H1 (cell line): ENCODE measurements at regions not wholly inside any gene's neighbourhood (a gene's known extent, or its start where the extent isn't known, plus 50 kb on each side); places are given as distances from the start of the nearest gene placed in this dataset.

Source experiments
- CTCF ChIA-PET: fragments of 300-600 bp; sonication (Branson Sonifier 250); formaldehyde crosslinking; loops from one replicate; lab custom pipeline; 2021; ENCODE audit not compliant: partially characterized antibody; lab: Charles Lee
- POLR2A ChIA-PET: fragments of 300-600 bp; sonication (Branson Sonifier 250); formaldehyde crosslinking; loops from one replicate; lab custom pipeline; 2021; ENCODE audit warnings: inconsistent platforms; ENCODE audit not compliant: partially characterized antibody; lab: Charles Lee
- DNase-seq, 2 experiments: peaks; one replicate each; pipeline versions ENCODE4 v3.0.0 to v3.0.0-alpha.2; 2010 to 2022; ENCODE audit warnings: low spot score in 2 of 2, low read depth in 1 of 2, mixed read lengths in 1 of 2
- FAIRE-seq: peaks from 2 replicates; lab custom pipeline; 2011; peaks lifted over from hg19 to GRCh38; lab: Jason Lieb, UNC
- H2AFZ ChIP-seq: 2 replicates; pipeline ENCODE4 v1.8.1; 2012; ENCODE audit warnings: low read length, inconsistent platforms
- H2AK5ac ChIP-seq: 2 replicates; pipeline ENCODE4 v1.6.1; 2013; ENCODE audit warnings: low read depth, low read length
- H2BK120ac ChIP-seq: replicated peaks from 2 replicates; pipeline ENCODE3; 2013; ENCODE audit warnings: low read depth, low read length, inconsistent platforms
- H2BK12ac ChIP-seq: 2 replicates; pipeline ENCODE4 v1.6.1; 2013; ENCODE audit warnings: low read depth, low read length
- H2BK15ac ChIP-seq: 2 replicates; pipeline ENCODE4 v1.6.1; 2013; ENCODE audit warnings: low read length
- H2BK20ac ChIP-seq: 2 replicates; pipeline ENCODE4 v1.6.1; 2013; ENCODE audit warnings: low read length
- H2BK5ac ChIP-seq: 2 replicates; pipeline ENCODE4 v1.6.1; 2013; ENCODE audit warnings: low read depth, low read length
- H3K14ac ChIP-seq: 2 replicates; pipeline ENCODE4 v1.6.1; 2013; ENCODE audit warnings: inconsistent platforms; ENCODE audit not compliant: insufficient read length
- H3K18ac ChIP-seq: 2 replicates; pipeline ENCODE4 v1.6.1; 2013; ENCODE audit warnings: low read length; ENCODE audit errors: extremely low read depth
- H3K23ac ChIP-seq: 2 replicates; pipeline ENCODE4 v1.6.1; 2013; ENCODE audit warnings: inconsistent platforms; ENCODE audit not compliant: insufficient read length
- H3K23me2 ChIP-seq: 2 replicates; pipeline ENCODE4 v1.6.1; 2013; ENCODE audit warnings: low read depth, low read length
- H3K27ac ChIP-seq: 2 replicates; pipeline ENCODE4 v1.6.1; 2011; ENCODE audit warnings: low read depth, low read length, inconsistent platforms
- H3K27me3 ChIP-seq, 4 experiments: replicated peaks in 1 of 4; 1 replicate in 1 of 4; 2 replicates in 3 of 4; pipeline versions ENCODE4 v1.6.1 to v1.8.1; 2011 to 2013; ENCODE audit warnings: low read length in 3 of 4, mild to moderate bottlenecking in 3 of 4, inconsistent platforms in 2 of 4, mixed read lengths in 2 of 4, moderate library complexity in 1 of 4; ENCODE audit not compliant: control insufficient read depth in 3 of 4, insufficient read depth in 3 of 4; ENCODE audit errors: extremely low read depth in 1 of 4
- H3K36me3 ChIP-seq, 4 experiments: 2 replicates each; pipeline versions ENCODE4 v1.6.1 to v1.8.1; 2011 to 2013; ENCODE audit warnings: mild to moderate bottlenecking in 4 of 4, low read length in 3 of 4, moderate library complexity in 2 of 4, control low read depth in 1 of 4, inconsistent platforms in 1 of 4; ENCODE audit not compliant: insufficient read depth in 4 of 4, control insufficient read depth in 2 of 4
- H3K4ac ChIP-seq: replicated peaks from 2 replicates; pipeline ENCODE3; 2013; ENCODE audit warnings: low read length, low read depth, mixed read lengths, inconsistent platforms; ENCODE audit not compliant: insufficient read length
- H3K4me1 ChIP-seq, 4 experiments: replicated peaks in 1 of 4; 1 replicate in 1 of 4; 2 replicates in 3 of 4; pipeline versions ENCODE4 v1.6.1 to v1.8.1; 2011 to 2013; ENCODE audit warnings: low read length in 3 of 4, inconsistent platforms in 2 of 4, mixed read lengths in 1 of 4; ENCODE audit not compliant: insufficient read depth in 4 of 4, control insufficient read depth in 3 of 4
- H3K4me2 ChIP-seq, 2 experiments: 2 replicates each; pipeline versions ENCODE4 v1.6.1 to v1.8.1; 2011 to 2013; ENCODE audit warnings: low read depth in 2 of 2, low read length in 2 of 2, control low read depth in 1 of 2, inconsistent platforms in 1 of 2, mild to moderate bottlenecking in 1 of 2; ENCODE audit not compliant: insufficient read depth in 1 of 2
- H3K4me3 ChIP-seq, 4 experiments: fragments of 200-600, 300-600 bp in 1 of 4; sonication (generic), shearing (Covaris generic), sonication (Bioruptor Twin) in 1 of 4; 2 replicates each; pipeline versions ENCODE4 v1.5.1 to v1.8.1; 2011 to 2016; ENCODE audit warnings: low read length in 4 of 4, low read depth in 3 of 4, control low read depth in 2 of 4, inconsistent platforms in 2 of 4, mild to moderate bottlenecking in 2 of 4, mixed read lengths in 1 of 4, moderate library complexity in 1 of 4; ENCODE audit not compliant: insufficient read depth in 2 of 4; ENCODE audit errors: extremely low read depth in 1 of 4
- H3K56ac ChIP-seq: replicated peaks from 2 replicates; pipeline ENCODE3; 2013; ENCODE audit warnings: low read depth, mild to moderate bottlenecking, mixed read lengths, low read length, inconsistent platforms; ENCODE audit not compliant: insufficient read length
- H3K79me1 ChIP-seq: 2 replicates; pipeline ENCODE4 v1.6.1; 2013; ENCODE audit warnings: low read depth, low read length, control low read depth
- H3K79me2 ChIP-seq, 2 experiments: 2 replicates each; pipeline versions ENCODE4 v1.6.1 to v1.8.1; 2012 to 2013; ENCODE audit warnings: low read length in 2 of 2, mild to moderate bottlenecking in 2 of 2, inconsistent platforms in 1 of 2; ENCODE audit not compliant: insufficient read depth in 2 of 2, control insufficient read depth in 1 of 2
- H3K9ac ChIP-seq, 4 experiments: replicated peaks in 1 of 4; 1 replicate in 1 of 4; 2 replicates in 3 of 4; pipeline versions ENCODE4 v1.6.1 to v1.8.1; 2011 to 2013; ENCODE audit warnings: low read depth in 3 of 4, low read length in 3 of 4, control low read depth in 2 of 4, mild to moderate bottlenecking in 2 of 4, moderate library complexity in 2 of 4, inconsistent platforms in 1 of 4; ENCODE audit errors: extremely low read depth in 1 of 4
- H3K9me3 ChIP-seq, 2 experiments: 2 replicates each; pipeline versions ENCODE4 v1.6.1 to v1.8.1; 2012 to 2013; ENCODE audit warnings: mild to moderate bottlenecking in 2 of 2, moderate library complexity in 2 of 2, control low read depth in 1 of 2, inconsistent platforms in 1 of 2, low read depth in 1 of 2, low read length in 1 of 2, mixed read lengths in 1 of 2; ENCODE audit not compliant: insufficient read depth in 2 of 2
- H4K20me1 ChIP-seq, 2 experiments: replicated peaks in 1 of 2; 2 replicates each; pipeline versions ENCODE3 to v1.8.1; 2011 to 2013; ENCODE audit warnings: inconsistent platforms in 2 of 2, low read length in 2 of 2, mild to moderate bottlenecking in 1 of 2; ENCODE audit not compliant: insufficient read depth in 2 of 2, control insufficient read depth in 1 of 2
- H4K5ac ChIP-seq: 2 replicates; pipeline ENCODE4 v1.6.1; 2013; ENCODE audit warnings: low read length, low read depth, mixed read lengths, inconsistent platforms; ENCODE audit not compliant: insufficient read length
- H4K8ac ChIP-seq: 2 replicates; pipeline ENCODE4 v1.8.0; 2013; ENCODE audit warnings: mild to moderate bottlenecking, moderate library complexity, low read length, inconsistent platforms; ENCODE audit not compliant: insufficient read depth; ENCODE audit errors: extremely low read depth
- H4K91ac ChIP-seq: replicated peaks from 2 replicates; pipeline ENCODE3; 2013; ENCODE audit warnings: low read length, mixed read lengths, inconsistent platforms; ENCODE audit not compliant: insufficient read length
- KDM1A ChIP-seq: fragments of 200-600, 300-600 bp; sonication (generic); IDR thresholded peaks from 2 replicates; pipeline ENCODE4 v1.7.1; 2016; ENCODE audit warnings: mild to moderate bottlenecking, low read length, borderline replicate concordance
- RFX5 ChIP-seq: IDR thresholded peaks from 2 replicates; pipeline ENCODE4 v1.6.1; 2011; ENCODE audit warnings: low read depth, low read length, improper control_type of control experiment, borderline replicate concordance
- SP4 ChIP-seq: IDR thresholded peaks from 2 replicates; pipeline ENCODE4 v1.6.1; 2012; ENCODE audit warnings: low read length, inconsistent platforms
- WGBS, 2 experiments: shearing (Covaris generic) in 1 of 2; methylation state at CpG; one replicate each; pipeline versions ENCODE4 v1.1.6 to v1.1.7; 2013 to 2015; ENCODE audit warnings: low lambda C conversion rate in 2 of 2, mixed read lengths in 2 of 2, inconsistent platforms in 1 of 2, low coverage in 1 of 2, missing lambda C conversion rate in 1 of 2; ENCODE audit not compliant: insufficient replicate concordance in 2 of 2, insufficient coverage in 1 of 2, insufficient read length in 1 of 2; ENCODE audit errors: extremely low coverage in 1 of 2, missing lambda C conversion rate in 1 of 2; 5-methylcytosine and 5-hydroxymethylcytosine counted together

- CTCF ChIA-PET, result no interaction called here
- Histone ChIP-seq H2AFZ (no peak overlapping the region), H3K9ac (no peak overlapping the region), H3K56ac (no peak overlapping the region), H3K27me3 (no peaks in the 10 kb centered on the region), H2BK5ac (no peak overlapping the region), H4K20me1 (no peaks in the 10 kb centered on the region), H2BK20ac (no peak overlapping the region), H3K36me3 (no peaks in the 10 kb centered on the region), H3K23ac (no peak overlapping the region), H3K4me3 (no peak overlapping the region), H3K27ac (no peak overlapping the region), H3K14ac (no peak overlapping the region), H3K79me1 (no peaks in the 10 kb centered on the region), H2AK5ac (no peak overlapping the region), H3K4ac (no peak overlapping the region), H3K4me2 (no peak overlapping the region), H4K8ac (no peak overlapping the region), H4K5ac (no peak overlapping the region), H2BK120ac (no peak overlapping the region), H3K4me1 (peaks cover 0 to 2% (median 2%) of the 10 kb centered on the region in 4 experiments; a peak in 4 of 7 replicates), H3K79me2 (no peaks in the 10 kb centered on the region), H2BK15ac (no peak overlapping the region), H3K18ac (no peak overlapping the region), H4K91ac (no peak overlapping the region), H3K23me2 (no peaks in the 10 kb centered on the region), H2BK12ac (no peak overlapping the region), H3K9me3 (no peaks in the 10 kb centered on the region)
- no peak for TF ChIP-seq RFX5
- no peak for TF ChIP-seq SP4
- no peak for TF ChIP-seq KDM1A
- POLR2A ChIA-PET, result no interaction called here
- 86% methylated on average over 3 of the region's 3 CpGs; no CpG with 5 or more reads in 1 of the 2 experiments for WGBS, 2 experiments
- FAIRE-seq (no peak), DNase-seq (no peak)
Observed at GRCh38 chr4:151908201-151908600, 147.4 kb upstream of the GATB start.
